Upper lobe of right lung (tissue), 1 donor: ENCODE measurements at regions not wholly inside any gene's neighbourhood (a gene's known extent, or its start where the extent isn't known, plus 50 kb on each side); places are given as distances from the start of the nearest gene placed in this dataset.

ENCODE experiments used
- ATAC-seq: fragments of 200-7000 bp; cut with Tn5 transposase; one replicate; pipeline ENCODE4 v1.9.1; 2020; ENCODE audit warnings: mild to moderate bottlenecking, moderate library complexity
- DNase-seq: peaks from one replicate; pipeline ENCODE4 v3.0.0-alpha.2; 2020
- H3K27ac ChIP-seq: fragments of 200-600 bp; one replicate; pipeline ENCODE4 v1.8.0; 2022
- H3K27me3 ChIP-seq: fragments of 200-600 bp; one replicate; pipeline ENCODE4 v1.8.0; 2022; ENCODE audit warnings: mild to moderate bottlenecking
- H3K36me3 ChIP-seq: fragments of 200-600 bp; one replicate; pipeline ENCODE4 v1.8.0; 2022
- H3K4me1 ChIP-seq: fragments of 200-600 bp; one replicate; pipeline ENCODE4 v1.8.0; 2022
- H3K4me3 ChIP-seq: fragments of 200-600 bp; one replicate; pipeline ENCODE4 v1.8.0; 2022; ENCODE audit warnings: mild to moderate bottlenecking
- H3K9me3 ChIP-seq: fragments of 200-600 bp; one replicate; pipeline ENCODE4 v1.8.0; 2022
- CTCF ChIP-seq: fragments of 200-600 bp; IDR thresholded peaks from one replicate; pipeline ENCODE4 v1.8.0; 2022; ENCODE audit warnings: antibody characterized with exemption
- intact Hi-C: fragments of 100-400 bp; cut with DNase I; formaldehyde crosslinking; loops from one replicate; pipeline ENCODE4 v1.11.0; 2022
- donor health status: DM: no; HTN: yes; CAD: no; lungs with severe emphysema.

DNA sequence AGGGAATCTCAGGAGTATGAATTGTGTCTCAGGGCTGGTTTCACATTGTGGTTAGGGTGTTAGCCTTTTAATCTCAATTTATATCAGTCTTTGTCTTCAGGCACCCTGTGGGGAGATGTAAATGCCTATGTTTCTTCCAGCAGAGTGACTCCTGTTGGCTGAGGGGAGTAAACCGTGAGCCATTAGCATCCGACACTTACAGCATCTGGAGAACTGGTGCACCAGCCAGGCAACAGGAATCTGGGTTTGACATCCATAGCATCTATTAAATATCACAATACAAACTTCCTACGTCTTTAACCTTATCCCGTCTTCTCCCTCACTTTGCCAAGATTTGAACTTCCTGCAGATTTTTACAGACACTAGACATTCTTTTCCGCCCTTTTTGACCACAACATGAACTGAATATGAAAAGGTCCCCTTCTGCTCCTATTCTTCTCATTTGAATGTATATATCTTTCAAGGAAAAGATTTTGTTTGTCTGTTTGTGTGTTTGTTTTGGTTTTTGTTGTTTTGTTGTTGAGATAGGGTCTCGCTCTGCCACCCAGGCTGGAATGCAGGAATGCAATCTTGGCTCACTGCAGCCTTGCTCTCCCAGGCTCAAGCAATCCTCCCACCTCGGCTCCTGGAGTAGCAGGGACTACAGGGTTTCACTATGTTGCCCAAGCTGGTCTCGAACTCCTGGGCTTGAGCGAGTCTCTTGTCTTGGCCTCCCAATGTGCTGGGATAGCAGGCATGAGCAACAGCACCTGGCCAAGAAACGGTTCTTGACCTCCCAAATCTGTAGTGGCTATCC is 626.2 kb downstream of the TLR4 start:
- no peaks in the 10 kb centered on the region for H3K36me3 ChIP-seq
- no peaks in the 10 kb centered on the region for H3K4me1 ChIP-seq
- no peak overlapping the region for H3K4me3 ChIP-seq
- intact Hi-C loops: no loop called here
- DNase-seq (no peak), ATAC-seq (no peak)
- H3K27ac ChIP-seq: no peak overlapping the region
- TF ChIP-seq CTCF: no peak
- H3K27me3 ChIP-seq: no peaks in the 10 kb centered on the region
- no peaks in the 10 kb centered on the region for H3K9me3 ChIP-seq

DNA sequence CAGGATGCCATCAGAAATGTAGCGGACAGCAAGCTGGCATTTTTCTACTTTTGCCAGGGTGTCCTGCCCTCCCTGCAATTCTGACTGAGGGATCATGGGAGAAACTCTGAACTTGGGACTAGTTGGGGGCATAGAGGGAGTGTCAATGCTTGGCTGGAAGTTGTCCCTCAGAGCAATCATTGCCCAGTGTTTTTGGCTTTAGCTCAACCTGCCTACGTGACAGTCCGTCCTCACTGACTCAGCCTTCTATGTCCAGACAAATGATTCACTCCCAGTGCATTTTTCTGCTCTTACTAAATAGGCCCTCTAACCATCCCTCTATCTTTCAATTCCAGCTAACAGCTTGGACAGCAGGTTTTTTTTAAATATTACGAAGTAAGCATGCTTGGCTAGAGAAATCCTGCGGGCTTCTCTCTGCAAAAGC is 627.4 kb downstream of the TLR4 start:
- no peaks in the 10 kb centered on the region for H3K27me3 ChIP-seq
- ATAC-seq (no peak), DNase-seq (no peak)
- no peaks in the 10 kb centered on the region for H3K9me3 ChIP-seq
- no peaks in the 10 kb centered on the region for H3K36me3 ChIP-seq
- TF ChIP-seq CTCF: no peak
- intact Hi-C loops: no loop called here
- no peak overlapping the region for H3K4me3 ChIP-seq
- no peak overlapping the region for H3K27ac ChIP-seq
- H3K4me1 ChIP-seq: no peaks in the 10 kb centered on the region

- no peak for TF ChIP-seq CTCF
- ATAC-seq: no peak
Observed at GRCh38 chr9:118336250-118336942, 632.2 kb downstream of the TLR4 start.

DNA sequence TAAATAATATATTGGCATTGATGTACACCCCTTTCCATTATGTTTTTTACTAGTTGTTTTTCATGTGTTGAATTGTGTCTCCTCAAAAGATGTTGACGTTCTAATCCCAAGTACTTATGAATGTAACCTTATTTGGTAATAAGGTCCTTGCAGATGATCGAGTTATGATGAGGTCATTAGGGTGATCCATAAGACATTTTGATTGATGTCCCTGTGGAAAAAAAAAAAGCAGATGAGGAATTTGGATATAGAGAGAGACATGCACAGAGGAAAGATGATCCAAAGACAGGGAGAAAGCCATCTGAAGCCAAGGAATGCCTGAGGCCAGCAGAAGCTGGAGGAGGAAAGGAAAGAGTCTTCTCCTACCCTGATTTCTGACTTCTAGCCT is 632.7 kb downstream of the TLR4 start:
- TF ChIP-seq CTCF: no peak
- H3K36me3 ChIP-seq: no peaks in the 10 kb centered on the region
- no peaks in the 10 kb centered on the region for H3K4me1 ChIP-seq
- no peak overlapping the region for H3K4me3 ChIP-seq
- DNase-seq: no peak
- no peaks in the 10 kb centered on the region for H3K27me3 ChIP-seq
- no peak overlapping the region for H3K27ac ChIP-seq
- H3K9me3 ChIP-seq: no peaks in the 10 kb centered on the region
- ATAC-seq: no peak
- intact Hi-C loops: no loop called here

More at GRCh38 chr9:118336250-118336942, 632.2 kb downstream of the TLR4 start:
- Histone ChIP-seq H3K4me3 (no peak overlapping the region), H3K27me3 (no peaks in the 10 kb centered on the region), H3K4me1 (no peaks in the 10 kb centered on the region), H3K9me3 (no peaks in the 10 kb centered on the region), H3K36me3 (no peaks in the 10 kb centered on the region), H3K27ac (no peak overlapping the region)
- intact Hi-C loops: no loop called here
- DNase-seq: no peak

DNA sequence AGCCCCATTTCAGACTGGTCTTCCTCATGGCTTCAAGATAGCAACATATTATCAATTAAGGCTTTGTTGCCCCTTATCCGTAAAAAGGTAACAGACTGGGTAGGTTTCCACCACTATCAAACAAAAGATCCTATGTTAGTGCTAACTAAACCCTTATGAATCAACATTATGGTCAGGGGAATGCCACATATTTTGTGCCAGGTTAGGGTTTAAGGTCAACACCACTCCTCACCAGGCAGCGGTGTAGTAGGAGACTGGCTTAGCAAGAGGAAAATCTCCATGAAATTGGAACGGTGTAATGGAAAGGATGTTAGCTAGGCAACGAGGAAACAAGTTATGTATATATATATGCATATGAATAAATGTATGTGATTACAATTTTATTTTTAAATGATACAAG is 655.8 kb downstream of the TLR4 start:
- Histone ChIP-seq H3K36me3 (no peaks in the 10 kb centered on the region), H3K4me1 (no peaks in the 10 kb centered on the region), H3K4me3 (no peak overlapping the region), H3K27me3 (no peaks in the 10 kb centered on the region), H3K27ac (no peak overlapping the region), H3K9me3 (no peaks in the 10 kb centered on the region)
- no peak for TF ChIP-seq CTCF
- ATAC-seq: no peak
- intact Hi-C loops: no loop called here
- DNase-seq: no peak
